HG03066 (cell line): ENCODE measurements at regions not wholly inside any gene's neighbourhood (a gene's known extent, or its start where the extent isn't known, plus 50 kb on each side); places are given as distances from the start of the nearest gene placed in this dataset.
A peak's percentile ranks its signal among the peaks of the same experiment; 100 is the strongest.

Experiments used
- ATAC-seq: cut with Tn5 transposase; IDR thresholded peaks from one replicate; pipeline ENCODE4 v1.9.1; 2021; ENCODE audit warnings: low read depth; ENCODE audit not compliant: unreplicated experiment

- ATAC-seq: no peak
These were observed 317.2 kb downstream of the PHF14 start for GRCh38 chr7:11290863-11291262.

- no peak for ATAC-seq
These were observed 320.5 kb downstream of the PHF14 start for GRCh38 chr7:11294218-11294617.

GRCh38 chr7:11294965-11295364 lies 321.3 kb downstream of the PHF14 start:
- no peak for ATAC-seq

GRCh38 chr7:11297126-11297625 lies 323.5 kb downstream of the PHF14 start:
- ATAC-seq: no peak

- ATAC-seq: no peak
These were observed 324.1 kb downstream of the PHF14 start for GRCh38 chr7:11297764-11298163.

- ATAC-seq: no peak
These were observed 324.5 kb downstream of the PHF14 start for GRCh38 chr7:11298220-11298619.

GRCh38 chr7:11300241-11300640 lies 326.6 kb downstream of the PHF14 start:
- ATAC-seq: no peak

- ATAC-seq: no peak
These were observed 328.4 kb downstream of the PHF14 start for GRCh38 chr7:11302121-11302520.

- ATAC-seq: no peak
These were observed 340.1 kb downstream of the PHF14 start for GRCh38 chr7:11313801-11314200.

- ATAC-seq: peak; percentile 44
These were observed 342.1 kb downstream of the PHF14 start for GRCh38 chr7:11315666-11316258.

- ATAC-seq: no peak
These were observed 344.1 kb downstream of the PHF14 start for GRCh38 chr7:11317766-11318165.

GRCh38 chr7:11319491-11320274 lies 346.0 kb downstream of the PHF14 start:
- no peak for ATAC-seq
